ENCODE measurements at regions not wholly inside any gene's neighbourhood (a gene's known extent, or its start where the extent isn't known, plus 50 kb on each side); places are given as distances from the start of the nearest gene placed in this dataset.

DNA sequence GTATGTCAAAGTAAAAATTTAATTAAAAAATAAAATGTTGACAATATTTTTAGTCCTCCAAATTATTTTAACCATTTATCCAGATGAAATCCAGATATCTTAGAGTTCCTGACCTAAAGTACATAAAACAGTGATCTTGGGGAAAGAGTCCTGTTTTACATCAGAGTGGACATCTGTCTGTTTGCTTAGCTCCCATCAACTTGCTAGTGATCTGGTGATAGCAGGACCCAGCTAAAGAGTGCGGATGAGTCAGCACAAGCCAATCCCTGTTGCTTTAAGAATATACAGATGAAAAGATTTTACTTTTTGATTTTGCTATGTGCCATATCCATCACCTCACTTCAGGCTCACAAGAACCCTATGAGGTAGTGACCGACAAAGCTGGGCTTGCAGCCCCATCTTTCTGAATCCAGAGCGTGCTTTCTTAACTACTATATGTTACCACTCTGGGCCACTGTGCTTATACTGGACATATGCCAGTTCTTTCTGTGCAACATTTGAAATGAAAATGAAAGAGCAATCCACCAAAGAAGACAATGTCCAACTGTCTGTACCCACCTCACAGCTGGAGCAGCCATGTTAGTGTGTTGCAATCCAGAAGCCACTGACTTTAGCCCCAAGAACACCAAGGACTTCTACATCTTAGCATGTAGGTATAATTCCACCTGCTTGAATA is 167.6 kb upstream of the SESN3 start:
- intact Hi-C loops (cut with DNase I) = no loop called here
- no peak for DNase-seq
- ATAC-seq (ENCODE audit: poor library complexity) = no peak

DNA sequence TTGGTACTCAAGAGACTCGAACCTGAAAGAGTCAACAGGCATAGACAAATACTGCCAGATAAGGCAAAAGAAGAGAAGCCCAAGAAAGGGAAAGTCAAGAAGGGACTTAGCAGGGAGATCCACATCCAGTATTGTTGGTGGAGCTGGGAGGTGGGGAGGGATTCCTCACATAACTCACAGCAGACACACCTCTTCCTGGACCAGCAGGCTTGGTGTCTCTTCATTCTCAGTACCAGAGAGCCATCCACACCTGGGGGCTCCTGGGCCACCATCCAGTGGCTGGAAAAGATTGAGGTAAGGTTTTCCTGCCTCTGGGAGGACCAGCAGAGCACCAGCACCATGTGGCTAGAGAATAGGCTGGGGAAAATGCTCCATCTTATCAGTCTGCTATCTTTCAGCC is 161.6 kb upstream of the SESN3 start:
- intact Hi-C loops (cut with DNase I) = no loop called here
- ATAC-seq (ENCODE audit: poor library complexity) = no peak
- DNase-seq = no peak

DNA sequence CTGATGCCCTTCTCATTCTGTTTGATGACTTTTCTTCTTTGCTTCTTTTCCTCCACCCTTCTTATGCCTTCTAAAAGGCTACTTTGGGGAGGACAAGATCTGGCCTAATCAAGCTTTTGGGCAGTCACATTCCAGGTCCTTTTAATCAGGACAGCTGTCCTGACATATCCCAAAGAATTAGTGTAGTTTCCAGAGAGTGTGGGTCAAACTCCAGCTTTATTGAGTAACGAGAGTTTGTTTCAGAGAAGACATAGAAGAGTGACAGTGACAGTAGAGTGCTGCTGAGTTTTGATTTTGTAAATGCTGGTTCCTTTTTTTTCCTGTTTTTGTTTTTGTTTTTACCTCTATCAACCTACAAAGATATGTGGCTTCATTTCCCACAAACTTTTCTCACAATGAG is 158.4 kb upstream of the SESN3 start:
- ATAC-seq (ENCODE audit: poor library complexity) (no peak), DNase-seq (no peak)
- intact Hi-C loops (cut with DNase I) = no loop called here

DNA sequence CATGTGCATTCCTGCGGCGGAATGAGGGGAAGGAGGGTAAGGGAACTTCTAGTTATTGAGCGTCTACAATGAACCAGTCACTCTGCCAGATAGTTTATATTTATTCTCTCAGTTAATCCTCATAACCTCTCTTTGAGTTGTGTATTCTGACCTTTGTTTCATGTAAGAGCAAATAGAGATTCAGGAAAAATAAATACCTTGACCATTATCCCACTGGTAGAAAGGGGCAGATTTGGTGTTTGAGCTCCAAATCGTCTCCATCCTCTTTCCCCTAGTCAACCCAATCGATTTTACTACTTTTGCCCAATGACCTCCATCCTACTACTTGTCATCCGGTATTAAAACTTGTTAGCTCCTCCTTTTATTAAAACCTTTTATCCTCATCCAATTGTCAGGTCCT is 157.1 kb upstream of the SESN3 start:
- intact Hi-C loops (cut with DNase I) = no loop called here

DNA sequence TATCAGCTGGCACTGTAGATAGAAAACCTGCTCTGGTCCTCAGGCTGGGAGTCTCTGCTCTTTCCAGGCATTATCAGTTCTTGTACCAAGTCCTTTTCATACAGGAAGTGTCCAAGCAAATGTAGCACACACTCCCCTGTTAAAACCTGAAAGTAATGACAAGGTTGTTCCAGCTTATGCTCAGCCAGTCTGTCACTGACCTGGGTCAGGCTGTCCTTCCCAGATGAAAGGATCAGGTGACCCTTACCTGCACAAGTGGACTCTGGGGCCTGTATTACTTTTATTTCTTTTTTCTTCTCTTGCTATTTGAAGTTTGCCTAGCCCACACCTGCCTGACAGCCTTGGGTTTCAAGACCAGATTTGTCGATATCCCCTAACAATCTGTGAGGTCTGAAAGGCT is 156.3 kb upstream of the SESN3 start:
- intact Hi-C loops (cut with DNase I) = no loop called here
- DNase-seq = no peak
- ATAC-seq (ENCODE audit: poor library complexity) = no peak

More for the DNA sequence above, 157.1 kb upstream of the SESN3 start:
- DNase-seq (no peak), ATAC-seq (ENCODE audit: poor library complexity) (no peak)

DNA sequence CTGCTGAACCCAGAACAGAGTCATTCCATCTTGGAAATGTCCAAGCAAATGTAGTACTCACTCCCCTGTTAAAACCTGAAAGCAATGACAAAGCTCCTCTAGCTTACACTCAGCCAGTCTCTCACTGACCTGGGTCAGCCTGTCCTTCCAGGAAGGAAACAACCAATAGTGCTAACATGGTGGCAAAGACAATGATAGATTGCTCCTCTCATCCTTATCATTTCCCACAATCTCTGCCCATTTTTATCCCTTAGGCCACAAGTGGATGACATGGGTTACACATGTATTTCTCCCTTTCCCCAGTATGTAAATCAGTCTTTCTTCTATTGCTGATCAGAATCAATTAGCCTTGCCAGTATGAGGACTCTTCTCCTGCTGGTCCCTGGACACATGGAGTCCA is 154.6 kb upstream of the SESN3 start:
- DNase-seq = no peak
- intact Hi-C loops (cut with DNase I) = no loop called here
- ATAC-seq (ENCODE audit: poor library complexity) = no peak

DNA sequence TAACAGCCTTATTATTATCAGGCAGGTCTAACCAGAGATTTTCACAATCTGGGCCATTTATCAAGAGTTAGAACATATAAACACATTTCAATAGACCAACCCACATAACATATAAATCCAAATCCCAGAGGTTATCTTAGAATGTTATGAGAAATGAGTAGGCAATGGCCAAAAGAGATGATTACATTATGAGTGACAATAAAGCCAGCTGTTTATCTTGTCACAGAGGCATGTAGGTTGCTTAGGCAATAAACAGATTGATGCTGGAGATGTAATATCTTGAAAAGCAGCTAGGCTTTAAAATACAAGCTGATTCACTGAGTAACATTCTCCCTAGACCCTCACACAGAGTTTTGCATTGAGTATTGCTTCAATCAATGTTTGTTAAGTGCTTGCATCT is 148.5 kb upstream of the SESN3 start:
- intact Hi-C loops (cut with DNase I) = no loop called here
- DNase-seq (no peak), ATAC-seq (ENCODE audit: poor library complexity) (no peak)

DNA sequence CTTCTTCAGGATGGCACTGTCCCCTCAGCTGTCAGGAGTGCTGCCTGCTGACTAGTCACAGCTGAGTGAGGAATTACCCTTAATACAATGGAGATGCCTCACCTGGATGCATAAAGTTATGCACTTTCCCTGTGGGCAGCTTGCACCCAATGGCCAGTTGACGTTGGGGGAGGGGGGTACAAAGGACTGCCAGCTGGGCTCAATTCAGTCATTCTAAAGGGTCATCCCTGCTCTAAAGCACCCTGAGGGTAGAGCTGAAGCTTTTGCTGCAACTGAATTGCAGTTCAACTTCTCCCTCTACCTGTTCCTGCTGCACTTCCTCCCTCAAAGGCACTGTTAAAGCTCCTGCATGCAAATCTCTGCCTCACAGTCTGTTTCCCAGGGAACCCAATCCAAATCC is 147.8 kb upstream of the SESN3 start:
- DNase-seq (no peak), ATAC-seq (ENCODE audit: poor library complexity) (no peak)
- intact Hi-C loops (cut with DNase I) = no loop called here

DNA sequence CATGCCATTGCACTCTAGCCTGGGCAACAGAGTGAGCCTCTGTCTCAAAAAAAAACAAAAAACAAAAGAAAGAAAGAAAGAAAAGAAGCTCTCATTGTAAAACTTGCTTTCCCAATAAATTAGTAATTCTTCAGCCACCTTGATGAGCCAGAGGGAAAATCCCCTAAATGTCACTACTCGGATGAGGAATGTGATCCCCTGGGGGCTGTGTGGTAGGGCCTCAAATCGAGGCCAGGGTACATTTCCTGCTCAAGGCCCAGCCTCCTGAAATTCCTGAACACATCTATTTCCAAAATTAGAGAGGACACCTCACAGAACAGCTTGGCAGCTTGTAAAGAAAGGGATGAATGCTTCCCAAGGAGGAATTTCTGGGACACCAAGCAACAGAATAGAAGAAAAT is 147.1 kb upstream of the SESN3 start:
- intact Hi-C loops (cut with DNase I) = no loop called here
- ATAC-seq (ENCODE audit: poor library complexity) (no peak), DNase-seq (no peak)

DNA sequence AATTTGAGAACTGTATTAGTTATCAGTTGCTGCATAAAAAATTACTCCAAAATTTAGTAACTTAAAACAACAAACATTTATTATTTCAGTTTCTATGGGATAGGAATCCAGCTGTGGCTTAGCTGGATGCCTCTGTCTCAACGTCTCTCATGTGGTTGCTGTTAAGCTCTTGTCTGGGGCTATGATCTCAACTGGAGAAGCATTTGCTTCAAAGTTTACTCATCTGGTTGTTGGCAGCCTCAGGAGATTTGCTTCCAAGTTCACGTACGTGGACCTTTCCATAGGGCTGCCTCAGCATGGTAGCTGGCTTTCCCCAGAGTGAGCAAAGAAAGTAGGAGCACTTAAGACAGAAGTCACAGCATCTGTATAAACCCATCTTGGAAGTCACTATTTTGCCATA is 144.9 kb upstream of the SESN3 start:
- ATAC-seq (ENCODE audit: poor library complexity) (no peak), DNase-seq (no peak)
- intact Hi-C loops (cut with DNase I) = no loop called here

DNA sequence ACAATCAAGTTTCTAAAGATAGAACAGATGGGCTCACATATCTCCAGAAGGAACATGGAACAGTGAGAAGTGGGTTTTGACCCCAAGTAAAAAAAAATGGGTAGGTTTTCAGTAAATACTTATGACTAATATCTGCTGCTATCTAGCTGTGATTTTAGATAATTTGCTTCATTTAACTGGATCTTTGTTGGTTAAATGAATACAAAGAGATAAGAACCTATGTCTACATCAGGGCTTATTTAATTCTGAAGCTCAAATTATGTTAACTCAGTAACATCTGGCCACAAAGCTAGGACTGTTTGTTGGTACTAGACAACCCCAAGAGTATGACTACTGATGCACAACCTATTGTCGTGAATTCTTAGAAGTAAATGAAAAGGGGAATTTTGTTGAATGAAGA is 144.4 kb upstream of the SESN3 start:
- ATAC-seq (ENCODE audit: poor library complexity) (no peak), DNase-seq (no peak)
- intact Hi-C loops (cut with DNase I) = no loop called here

DNA sequence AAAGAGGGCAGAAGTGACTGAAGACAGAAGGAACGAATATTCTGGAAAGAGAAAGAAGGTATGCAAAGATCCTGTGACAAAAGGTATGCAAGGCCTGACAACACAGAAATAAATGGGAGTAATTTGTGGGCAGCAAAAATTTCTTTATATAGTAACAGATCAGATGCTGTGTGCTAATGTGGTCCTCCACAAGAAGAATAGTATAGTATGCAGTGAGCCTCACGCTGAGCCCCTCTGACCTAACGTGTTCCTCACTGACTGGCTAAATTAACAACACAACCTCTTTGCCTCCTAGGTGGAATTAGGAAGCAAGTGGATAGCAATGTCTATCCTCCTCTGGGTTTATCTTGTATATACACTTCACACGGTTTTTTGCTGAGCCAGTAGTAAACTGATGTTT is 143.1 kb upstream of the SESN3 start:
- ATAC-seq (ENCODE audit: poor library complexity) (no peak), DNase-seq (no peak)
- intact Hi-C loops (cut with DNase I) = no loop called here

DNA sequence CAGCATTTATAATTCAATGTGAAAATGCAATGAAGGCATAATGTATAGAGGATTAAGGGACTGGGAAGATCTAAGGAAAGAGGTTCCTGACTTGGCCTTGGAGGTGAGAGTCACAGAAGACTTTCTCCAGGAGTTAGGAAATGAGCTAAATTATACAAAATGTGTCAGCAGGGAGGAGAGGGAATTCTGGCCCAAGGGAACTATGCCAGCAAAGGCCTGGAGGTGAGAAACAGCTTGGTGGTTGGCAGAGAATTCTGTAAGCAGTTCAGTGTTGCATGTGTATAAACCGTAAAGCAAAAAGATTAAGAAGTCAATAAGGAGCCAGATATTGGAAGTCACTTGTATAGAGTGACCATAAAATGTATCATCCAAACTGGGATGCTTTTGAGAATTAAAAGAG is 142.2 kb upstream of the SESN3 start:
- intact Hi-C loops (cut with DNase I) = no loop called here
- no peak for DNase-seq

DNA sequence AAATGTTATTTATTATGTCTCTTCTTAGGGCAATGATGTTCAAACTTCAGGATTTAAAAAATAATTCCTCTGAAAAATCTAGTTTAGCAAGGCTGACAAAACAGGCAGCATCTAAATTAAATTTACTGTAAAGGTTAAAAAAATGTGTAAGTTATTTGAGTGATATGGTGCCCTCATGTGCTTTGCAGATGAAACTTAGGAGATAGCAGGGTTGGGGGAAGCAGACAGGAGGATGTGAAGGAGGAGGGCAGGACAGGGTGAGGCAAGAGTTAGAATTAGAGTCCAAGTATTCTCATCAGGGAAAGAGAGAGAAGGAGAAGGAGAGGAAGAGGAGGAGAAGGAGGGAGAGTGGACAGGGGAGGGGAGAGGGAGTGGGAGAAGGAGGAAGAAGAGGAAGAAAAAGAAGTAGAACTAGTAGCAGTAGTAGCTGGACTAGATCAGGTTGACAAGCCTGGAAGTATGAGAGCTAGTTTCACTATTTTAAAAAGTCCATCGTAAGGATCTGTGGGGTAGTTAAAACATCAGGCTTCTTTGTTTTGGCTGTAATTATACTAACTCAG is 141.2 kb upstream of the SESN3 start:
- no peak for ATAC-seq (ENCODE audit: poor library complexity)
- intact Hi-C loops (cut with DNase I) = no loop called here
- no peak for DNase-seq

More for the DNA sequence above, 142.2 kb upstream of the SESN3 start:
- ATAC-seq (ENCODE audit: poor library complexity) = no peak

DNA sequence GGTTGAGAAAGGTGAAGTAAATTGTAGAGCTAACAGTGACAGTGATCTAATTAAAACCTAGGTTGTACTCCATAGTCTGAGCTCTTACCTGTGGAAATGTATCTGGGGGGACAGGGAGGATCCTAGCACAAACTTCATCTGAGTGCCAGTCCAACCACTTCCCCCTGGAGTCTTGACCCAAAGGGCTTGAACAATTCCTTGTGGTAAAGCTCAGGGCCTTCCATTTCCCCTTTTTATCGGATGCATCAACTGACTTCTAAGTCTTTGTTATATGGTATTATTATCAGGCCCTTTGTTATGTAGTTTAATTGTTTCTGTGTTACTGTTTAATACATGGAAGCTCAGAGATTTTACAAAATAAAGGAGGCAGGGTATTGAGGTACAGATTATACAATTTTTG is 140.2 kb upstream of the SESN3 start:
- no peak for ATAC-seq (ENCODE audit: poor library complexity)
- intact Hi-C loops (cut with DNase I) = no loop called here
- DNase-seq = no peak

DNA sequence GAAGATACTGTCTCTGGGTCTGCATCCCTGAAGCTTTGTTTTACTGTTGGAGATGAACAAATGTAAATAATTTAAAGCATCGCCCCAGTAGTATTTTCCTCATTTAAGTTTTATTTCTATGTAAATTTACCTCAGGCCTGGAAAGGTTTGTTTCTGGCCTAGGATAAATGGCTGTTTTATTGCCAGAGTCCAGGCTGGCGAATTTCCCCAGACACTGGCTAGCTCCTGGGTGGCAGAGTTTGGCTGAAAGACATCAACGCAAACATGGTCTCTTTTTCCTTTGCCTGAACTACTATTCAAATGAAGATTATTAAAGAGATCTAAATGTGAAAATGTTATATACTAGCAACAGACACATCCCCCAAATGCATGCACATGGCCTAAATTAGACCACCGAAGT is 136.7 kb upstream of the SESN3 start:
- intact Hi-C loops (cut with DNase I) = no loop called here
- ATAC-seq (ENCODE audit: poor library complexity) (no peak), DNase-seq (no peak)

DNA sequence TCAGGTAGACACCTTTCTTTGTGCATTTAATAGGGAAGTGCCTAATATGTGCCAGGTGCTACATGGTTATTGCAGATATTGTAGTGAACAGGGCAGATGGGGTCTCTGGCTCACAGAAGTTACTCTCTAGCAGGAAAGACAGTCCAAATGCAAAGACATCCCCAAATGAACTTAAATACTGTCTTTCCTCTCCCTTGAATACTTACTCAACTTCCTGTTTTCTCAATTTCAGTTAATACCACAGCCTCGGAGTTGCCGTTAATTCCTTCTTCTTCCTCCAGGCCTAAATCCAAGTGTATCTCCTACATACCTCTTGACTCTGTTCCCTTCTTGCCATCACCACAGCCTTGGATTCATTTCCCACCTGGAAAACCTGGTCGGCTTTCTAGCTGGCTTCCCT is 134.3 kb upstream of the SESN3 start:
- ATAC-seq (ENCODE audit: poor library complexity) = no peak
- no peak for DNase-seq
- intact Hi-C loops (cut with DNase I) = no loop called here

DNA sequence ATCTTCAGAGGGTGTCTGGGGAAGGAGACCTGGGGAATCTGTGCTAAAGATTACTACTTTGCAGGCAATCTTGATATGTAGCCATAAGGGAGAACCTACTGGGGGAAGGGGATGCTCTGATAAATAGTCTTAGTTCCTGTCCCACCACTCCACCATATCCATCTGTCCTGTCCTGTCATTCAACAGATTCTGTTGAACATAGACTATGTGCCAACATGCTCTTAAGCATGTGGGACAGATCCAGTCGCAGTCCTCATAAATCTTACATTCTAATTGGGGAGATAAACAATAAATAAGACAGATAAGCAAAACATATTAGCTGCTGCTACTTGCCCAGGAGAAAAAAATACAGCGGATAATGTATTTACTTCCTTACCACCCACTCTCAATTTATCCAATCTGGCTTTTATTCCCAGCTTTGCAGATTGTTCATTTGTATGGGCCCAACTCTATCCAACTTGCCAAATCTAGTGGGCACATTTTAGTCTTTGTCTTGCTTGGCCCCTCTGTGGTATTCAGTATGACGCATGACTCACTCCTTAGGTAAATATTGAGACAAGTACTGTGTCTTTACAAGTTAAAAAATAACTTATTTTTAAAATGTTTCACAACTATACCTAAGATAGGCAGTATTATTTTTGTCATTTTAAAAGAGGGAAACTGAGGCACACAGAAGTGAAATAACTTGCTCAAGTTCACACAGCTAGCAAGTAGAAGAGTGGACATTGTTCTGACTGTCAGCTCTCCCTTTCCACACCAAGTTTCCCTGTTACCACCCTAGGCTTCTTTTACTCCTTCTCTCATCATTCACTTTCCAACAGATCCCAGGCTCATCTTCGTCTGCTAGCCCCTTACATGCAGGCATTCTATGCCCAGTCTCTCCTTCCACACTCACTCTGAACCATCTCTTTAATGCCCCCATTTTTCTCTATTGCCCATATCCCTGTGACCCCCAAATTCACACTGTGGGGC is 133.6 kb upstream of the SESN3 start:
- DNase-seq = no peak
- intact Hi-C loops (cut with DNase I) = no loop called here
- ATAC-seq (ENCODE audit: poor library complexity) = no peak

DNA sequence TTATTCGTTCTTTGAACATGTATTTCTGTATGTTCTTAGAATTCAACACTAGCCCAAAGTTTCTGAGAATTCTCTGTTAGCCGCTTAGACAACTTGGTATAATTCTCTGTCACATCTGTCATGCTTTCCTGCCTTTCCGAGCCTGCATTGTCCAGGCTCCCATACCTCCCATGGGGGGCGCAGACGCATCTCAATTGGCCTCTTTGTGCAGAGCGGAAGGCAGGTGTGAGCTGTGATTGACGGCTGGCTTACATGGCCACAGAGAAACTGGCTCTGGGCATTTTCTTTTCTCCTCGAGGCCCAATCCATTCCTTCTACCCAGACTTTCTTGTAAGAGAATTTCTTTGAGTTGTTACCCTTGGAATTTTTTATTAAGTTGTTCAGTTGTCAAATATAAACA is 132.7 kb upstream of the SESN3 start:
- no peak for DNase-seq
- intact Hi-C loops (cut with DNase I) = no loop called here
- ATAC-seq (ENCODE audit: poor library complexity) = no peak

DNA sequence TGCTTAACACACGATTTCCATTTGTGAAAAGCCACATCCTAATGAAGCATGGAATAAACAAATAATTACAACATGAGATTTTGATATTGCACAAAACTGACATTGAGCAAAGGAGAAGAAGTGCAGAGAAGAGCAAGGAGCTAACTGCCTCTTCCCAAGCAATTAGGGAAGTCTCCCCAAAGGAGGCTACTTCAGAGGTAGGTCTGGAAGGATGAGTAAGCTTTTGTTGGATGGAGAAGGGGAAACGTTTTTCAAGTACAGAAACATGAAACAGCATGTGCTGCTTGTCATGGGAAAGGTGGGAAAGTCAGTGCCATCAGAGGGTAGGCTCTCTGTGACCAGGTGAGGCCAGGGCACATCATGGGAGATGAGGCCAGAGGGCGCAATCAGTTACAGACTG is 132.2 kb upstream of the SESN3 start:
- ATAC-seq (ENCODE audit: poor library complexity) (peak; percentile 20), DNase-seq (no peak)
- intact Hi-C loops (cut with DNase I) = no loop called here

All from Right ventricle myocardium superior (tissue), 1 donor.